ENCODE measurements at regions not wholly inside any gene's neighbourhood (a gene's known extent, or its start where the extent isn't known, plus 50 kb on each side); places are given as distances from the start of the nearest gene placed in this dataset.

- Histone ChIP-seq H3K4me1 (no peaks in the 10 kb centered on the region), H3K36me3 (ENCODE audit: insufficient read depth in 1 of 2, low read depth in 1 of 2) (no peaks in the 10 kb centered on the region), H3K27me3 (ENCODE audit: insufficient read depth in 3 of 3, low read length in 2 of 3) (peaks cover 0 to 3% (median 0%) of the 10 kb centered on the region in 3 donors), H3K9me3 (no peaks in the 10 kb centered on the region), H3K4me3 (no peak overlapping the region), H3K27ac (no peak overlapping the region)
- TF ChIP-seq CTCF (IDR thresholded peaks at IDR 0.05) = no peak
- DNase-seq (no peak), ATAC-seq (no peak)
- intact Hi-C loops (cut with DNase I) = no loop called here
- WGBS, 3 donors = 71 to 81% (median 71%) methylated on average over 4 of the region's 4 CpGs
These were observed 93.8 kb upstream of the SKOR2 start for GRCh38 chr18:47345291-47345690.

- no peaks in the 10 kb centered on the region for H3K36me3 ChIP-seq (ENCODE audit: insufficient read depth in 1 of 2, low read depth in 1 of 2)
- 35 to 50% (median 36%) methylated on average over 4 of the region's 4 CpGs for WGBS, 3 donors
- intact Hi-C loops (cut with DNase I) = no loop called here
- ATAC-seq (no peak), DNase-seq (no peak)
- no peak for TF ChIP-seq CTCF (IDR thresholded peaks at IDR 0.05)
- H3K9me3 ChIP-seq = no peaks in the 10 kb centered on the region
- peaks cover 0 to 3% (median 0%) of the 10 kb centered on the region in 3 donors for H3K27me3 ChIP-seq (ENCODE audit: insufficient read depth in 3 of 3, low read length in 2 of 3)
- H3K27ac ChIP-seq = no peak overlapping the region
- no peak overlapping the region for H3K4me3 ChIP-seq
- no peaks in the 10 kb centered on the region for H3K4me1 ChIP-seq
These were observed 91.8 kb upstream of the SKOR2 start for GRCh38 chr18:47343291-47343690.

- ATAC-seq = no peak
- WGBS, 3 donors = 72 to 80% (median 74%) methylated on average over 1 of the region's 1 CpG
- no peak overlapping the region for H3K27ac ChIP-seq
- H3K36me3 ChIP-seq (ENCODE audit: insufficient read depth in 1 of 2, low read depth in 1 of 2) = no peaks in the 10 kb centered on the region
- no peak for DNase-seq
- intact Hi-C loops (cut with DNase I) = no loop called here
- H3K27me3 ChIP-seq (ENCODE audit: insufficient read depth in 3 of 3, low read length in 2 of 3) = peaks cover 0 to 3% (median 0%) of the 10 kb centered on the region in 3 donors
- no peaks in the 10 kb centered on the region for H3K9me3 ChIP-seq
- TF ChIP-seq CTCF (IDR thresholded peaks at IDR 0.05) = no peak
- no peak overlapping the region for H3K4me3 ChIP-seq
- H3K4me1 ChIP-seq = no peaks in the 10 kb centered on the region
These were observed 91.1 kb upstream of the SKOR2 start for GRCh38 chr18:47342566-47342965.

- H3K27me3 ChIP-seq (ENCODE audit: insufficient read depth in 3 of 3, low read length in 2 of 3) = peaks cover 0 to under 1% (median 0%) of the 10 kb centered on the region in 3 donors
- no peaks in the 10 kb centered on the region for H3K9me3 ChIP-seq
- H3K4me3 ChIP-seq = no peak overlapping the region
- intact Hi-C loops (cut with DNase I) = no loop called here
- 66 to 75% (median 67%) methylated on average over 6 of the region's 6 CpGs for WGBS, 3 donors
- no peak overlapping the region for H3K27ac ChIP-seq
- no peaks in the 10 kb centered on the region for H3K36me3 ChIP-seq (ENCODE audit: insufficient read depth in 1 of 2, low read depth in 1 of 2)
- no peak for TF ChIP-seq CTCF (IDR thresholded peaks at IDR 0.05)
- no peaks in the 10 kb centered on the region for H3K4me1 ChIP-seq
- ATAC-seq (no peak), DNase-seq (no peak)
These were observed 90.2 kb upstream of the SKOR2 start for GRCh38 chr18:47341678-47342077.

GRCh38 chr18:47334966-47335365, 83.5 kb upstream of the SKOR2 start:
- no peaks in the 10 kb centered on the region for H3K9me3 ChIP-seq

More at GRCh38 chr18:47334966-47335365, 83.5 kb upstream of the SKOR2 start:
- intact Hi-C loops (cut with DNase I) = no loop called here
- no peak for ATAC-seq
- Histone ChIP-seq H3K27me3 (ENCODE audit: insufficient read depth in 3 of 3, low read length in 2 of 3) (peaks cover 0 to 16% (median 0%) of the 10 kb centered on the region in 3 donors), H3K27ac (no peak overlapping the region), H3K4me3 (no peak overlapping the region), H3K36me3 (ENCODE audit: insufficient read depth in 1 of 2, low read depth in 1 of 2) (no peaks in the 10 kb centered on the region), H3K4me1 (no peaks in the 10 kb centered on the region)
- no peak for DNase-seq
- no peak for TF ChIP-seq CTCF (IDR thresholded peaks at IDR 0.05)

Measured in psoas muscle (tissue), 7 donors.